ENCODE measurements at regions not wholly inside any gene's neighbourhood (a gene's known extent, or its start where the extent isn't known, plus 50 kb on each side); places are given as distances from the start of the nearest gene placed in this dataset.

DNA sequence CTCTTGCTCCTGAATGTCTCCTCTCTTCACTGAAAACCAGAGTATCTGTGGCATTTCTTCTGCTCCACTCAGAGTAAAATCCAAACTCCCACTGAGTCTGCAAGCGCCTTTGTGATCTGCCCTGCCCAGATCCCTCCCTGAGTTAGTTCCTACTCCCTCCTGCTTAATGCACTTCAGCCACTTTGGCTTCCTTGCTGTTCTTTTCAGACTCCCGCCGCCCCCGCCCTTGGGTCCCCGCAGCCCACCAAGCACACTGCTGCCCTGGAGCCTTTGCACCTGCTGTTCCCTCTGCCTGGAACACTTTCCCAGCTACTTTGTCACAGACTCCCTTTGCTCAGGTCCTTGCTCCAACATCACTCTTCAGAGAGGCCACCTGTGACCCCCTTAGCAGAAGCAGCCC, 127.2 kb upstream of the SLC25A48 start:
- no peak for DNase-seq (ENCODE audit: extremely low read depth, insufficient read length)
- Histone ChIP-seq H3K4me3 (replicated peaks; ENCODE audit: low read depth, low read length) (no peak overlapping the region), H3K27me3 (replicated peaks; ENCODE audit: control insufficient read depth, insufficient read depth, low read length) (peaks cover 1% of the 10 kb centered on the region), H3K36me3 (ENCODE audit: control insufficient read depth, insufficient read depth, low read length) (no peaks in the 10 kb centered on the region)
- no peak for TF ChIP-seq CTCF (IDR thresholded peaks at IDR 0.05; ENCODE audit: insufficient read depth, low read length, poor library complexity, severe bottlenecking)

GRCh38 chr5:135706893-135707292, 127.6 kb upstream of the SLC25A48 start:
- Histone ChIP-seq H3K4me3 (replicated peaks; ENCODE audit: low read depth, low read length) (no peak overlapping the region), H3K36me3 (ENCODE audit: control insufficient read depth, insufficient read depth, low read length) (no peaks in the 10 kb centered on the region), H3K27me3 (replicated peaks; ENCODE audit: control insufficient read depth, insufficient read depth, low read length) (peaks cover 1% of the 10 kb centered on the region)
- DNase-seq (ENCODE audit: extremely low read depth, insufficient read length), result no peak
- TF ChIP-seq CTCF (IDR thresholded peaks at IDR 0.05; ENCODE audit: insufficient read depth, low read length, poor library complexity, severe bottlenecking), result no peak

DNA sequence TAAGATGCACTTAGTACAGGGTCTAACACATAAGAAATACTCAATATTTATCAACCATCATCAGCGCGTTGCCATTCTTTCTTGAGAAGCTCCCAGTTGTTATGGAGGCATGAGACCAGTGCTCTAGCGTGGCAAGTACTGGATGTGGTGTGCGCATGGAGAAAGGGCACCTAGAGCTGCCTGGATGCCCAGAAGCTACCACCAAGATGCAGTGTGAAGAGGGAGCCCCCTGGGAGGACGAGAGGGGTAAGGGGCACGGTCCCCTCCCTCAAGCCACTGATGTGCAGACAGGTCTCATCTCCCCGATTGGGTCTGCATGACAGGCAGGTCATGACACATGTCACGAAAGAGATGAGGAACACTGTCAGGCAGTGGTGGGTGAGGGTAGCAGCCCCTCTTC, 127.7 kb upstream of the CXCL14 start:
- no peak for DNase-seq (ENCODE audit: extremely low read depth, insufficient read length)
- Histone ChIP-seq H3K4me3 (replicated peaks; ENCODE audit: low read depth, low read length) (no peak overlapping the region), H3K27me3 (replicated peaks; ENCODE audit: control insufficient read depth, insufficient read depth, low read length) (peaks cover 1% of the 10 kb centered on the region), H3K36me3 (ENCODE audit: control insufficient read depth, insufficient read depth, low read length) (no peaks in the 10 kb centered on the region)
- no peak for TF ChIP-seq CTCF (IDR thresholded peaks at IDR 0.05; ENCODE audit: insufficient read depth, low read length, poor library complexity, severe bottlenecking)

DNA sequence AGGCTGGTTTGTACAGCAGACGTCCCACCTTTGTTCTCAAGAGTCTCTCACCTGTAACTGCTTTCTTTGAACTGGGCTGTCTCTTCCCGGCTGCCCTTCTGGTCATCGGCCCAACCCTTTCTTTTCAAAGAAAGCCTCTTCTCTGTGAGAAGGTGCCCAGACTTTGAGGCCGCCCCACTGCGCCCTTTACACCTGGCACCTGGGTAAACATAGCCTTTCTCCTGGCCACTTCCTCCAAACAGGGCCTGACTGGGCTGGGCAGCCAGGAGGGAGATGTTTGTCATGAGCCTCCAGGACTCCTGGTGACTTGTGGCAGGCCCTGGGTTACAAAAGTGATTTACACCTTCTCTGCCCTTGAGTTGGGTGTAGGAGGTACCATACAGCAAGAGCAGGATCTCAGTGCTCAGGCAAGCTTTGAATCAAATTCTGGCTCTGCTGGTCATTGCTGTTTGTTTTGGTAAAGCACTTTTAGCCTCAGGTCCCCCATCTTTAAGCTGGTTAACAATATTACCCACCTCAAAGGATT, 127.2 kb upstream of the CXCL14 start:
- H3K4me3 ChIP-seq (replicated peaks; ENCODE audit: low read depth, low read length), result no peak overlapping the region
- no peak for TF ChIP-seq CTCF (IDR thresholded peaks at IDR 0.05; ENCODE audit: insufficient read depth, low read length, poor library complexity, severe bottlenecking)
- no peaks in the 10 kb centered on the region for H3K36me3 ChIP-seq (ENCODE audit: control insufficient read depth, insufficient read depth, low read length)
- DNase-seq (ENCODE audit: extremely low read depth, insufficient read length), result no peak
- peaks cover 1% of the 10 kb centered on the region for H3K27me3 ChIP-seq (replicated peaks; ENCODE audit: control insufficient read depth, insufficient read depth, low read length)

- TF ChIP-seq CTCF (IDR thresholded peaks at IDR 0.05; ENCODE audit: insufficient read depth, low read length, poor library complexity, severe bottlenecking), result no peak
- Histone ChIP-seq H3K4me3 (replicated peaks; ENCODE audit: low read depth, low read length) (no peak overlapping the region), H3K27me3 (replicated peaks; ENCODE audit: control insufficient read depth, insufficient read depth, low read length) (no peaks in the 10 kb centered on the region; the same call in 1 of the 2 replicates), H3K36me3 (ENCODE audit: control insufficient read depth, insufficient read depth, low read length) (no peaks in the 10 kb centered on the region)
- DNase-seq (ENCODE audit: extremely low read depth, insufficient read length), result no peak
Observed at GRCh38 chr5:135705141-135705631, 126.4 kb upstream of the CXCL14 start.

GRCh38 chr5:135704616-135705015, 125.8 kb upstream of the CXCL14 start:
- H3K27me3 ChIP-seq (replicated peaks; ENCODE audit: control insufficient read depth, insufficient read depth, low read length), result no peaks in the 10 kb centered on the region; the same call in 1 of the 2 replicates
- H3K4me3 ChIP-seq (replicated peaks; ENCODE audit: low read depth, low read length), result no peak overlapping the region
- TF ChIP-seq CTCF (IDR thresholded peaks at IDR 0.05; ENCODE audit: insufficient read depth, low read length, poor library complexity, severe bottlenecking), result no peak
- no peaks in the 10 kb centered on the region for H3K36me3 ChIP-seq (ENCODE audit: control insufficient read depth, insufficient read depth, low read length)
- DNase-seq (ENCODE audit: extremely low read depth, insufficient read length), result no peak
